Activated CD8-positive, alpha-beta memory T cell treated with anti-CD3 and anti-CD28 coated beads for 36 hours (primary cell): ENCODE measurements at regions not wholly inside any gene's neighbourhood (a gene's known extent, or its start where the extent isn't known, plus 50 kb on each side); places are given as distances from the start of the nearest gene placed in this dataset.
"Not testable (repeated sequence)": the region's sequence is repeated elsewhere in the genome, so short reads cannot be mapped to it uniquely, and the experiment has no call there.

Source experiments
- CTCF ChIA-PET: fragments of 350-600 bp; sonication (Branson Sonifier 250); formaldehyde crosslinking; loops from one replicate; lab custom pipeline; 2021; ENCODE audit warnings: antibody characterized with exemption; lab: Charles Lee
- POLR2A ChIA-PET: fragments of 350-600 bp; sonication (Branson Sonifier 250); formaldehyde crosslinking; loops from one replicate; lab custom pipeline; 2021; ENCODE audit warnings: antibody characterized with exemption; lab: Charles Lee

DNA sequence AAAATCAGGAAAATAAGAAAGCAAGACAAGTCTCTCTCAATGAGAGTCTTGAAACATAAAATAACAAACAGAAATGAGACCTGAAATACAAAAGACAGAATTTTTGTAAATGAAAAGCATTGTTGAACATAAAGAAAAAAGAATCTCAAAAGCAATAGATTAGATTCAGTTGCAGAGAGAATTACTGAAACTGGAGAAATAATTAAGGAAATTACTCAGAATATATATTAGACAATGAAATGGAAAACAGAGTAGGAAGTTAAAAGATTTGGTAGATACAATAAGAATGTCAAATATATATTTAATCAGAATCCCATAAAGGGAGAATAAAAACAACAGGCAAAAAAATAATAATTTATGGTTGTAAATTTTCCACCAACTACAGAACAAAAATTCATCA is 308.3 kb downstream of the CRPPA start:
- CTCF ChIA-PET = no interaction called here
- POLR2A ChIA-PET = no interaction called here

- CTCF ChIA-PET = no interaction called here
- POLR2A ChIA-PET = no interaction called here
Measured at GRCh38 chr7:16106869-16107268, 314.5 kb downstream of the CRPPA start.

- ChIA-PET CTCF (no interaction called here), POLR2A (no interaction called here)
Measured at GRCh38 chr7:16106300-16106699, 315.0 kb downstream of the CRPPA start.

DNA sequence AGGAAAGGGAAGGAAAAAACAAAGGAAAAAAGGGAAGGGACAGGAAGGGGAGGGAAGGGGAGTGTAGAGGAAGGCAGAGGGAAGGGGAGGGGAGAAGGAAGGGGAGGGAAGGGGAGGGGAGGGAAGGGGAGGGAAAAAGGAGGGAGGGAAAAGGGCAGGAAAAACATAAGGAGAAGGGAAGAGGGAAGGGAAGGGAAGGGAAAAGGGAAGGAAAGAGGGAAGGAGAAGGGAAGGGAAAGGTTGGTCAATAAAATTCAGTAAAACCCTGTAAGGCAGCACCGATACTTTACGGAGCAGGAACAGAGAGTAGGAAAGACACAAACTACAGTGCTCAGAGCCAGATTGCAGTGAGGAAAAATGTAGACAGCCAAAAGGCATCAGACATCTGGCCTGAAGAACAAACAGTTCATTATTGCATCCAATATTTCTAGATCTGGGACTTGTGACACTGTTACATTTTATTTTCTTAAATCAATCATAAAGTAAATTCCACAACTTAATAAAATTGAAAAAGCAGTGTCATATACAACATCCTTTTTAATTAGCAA is 322.0 kb downstream of the CRPPA start:
- CTCF ChIA-PET = no interaction called here
- POLR2A ChIA-PET = no interaction called here

GRCh38 chr7:16098585-16099179 is 322.7 kb downstream of the CRPPA start:
- ChIA-PET POLR2A (no interaction called here), CTCF (no interaction called here)

GRCh38 chr7:16098058-16098457 is 323.3 kb downstream of the CRPPA start:
- ChIA-PET POLR2A (no interaction called here), CTCF (no interaction called here)

- ChIA-PET CTCF (no interaction called here), POLR2A (no interaction called here)
Measured at GRCh38 chr7:16095171-16095950, 326.0 kb downstream of the CRPPA start.

DNA sequence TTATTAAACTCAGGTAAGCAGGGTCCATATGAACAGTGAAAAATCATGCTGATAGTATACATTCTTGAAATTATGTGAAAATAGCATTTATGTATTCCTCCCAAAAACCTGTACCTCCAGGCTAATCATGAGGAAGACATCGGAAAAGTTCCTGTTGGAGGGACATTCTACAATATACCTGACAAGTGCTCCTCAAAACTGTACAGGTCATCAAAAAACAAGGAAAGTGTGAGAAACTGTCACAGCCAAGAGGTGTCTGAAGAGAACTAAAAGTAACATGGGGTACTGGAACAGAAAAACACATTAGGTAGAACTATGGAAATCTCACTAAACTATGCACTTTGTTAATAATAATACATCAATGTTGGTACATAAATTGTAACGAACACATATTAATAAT is 326.7 kb downstream of the CRPPA start:
- CTCF ChIA-PET = no interaction called here

DNA sequence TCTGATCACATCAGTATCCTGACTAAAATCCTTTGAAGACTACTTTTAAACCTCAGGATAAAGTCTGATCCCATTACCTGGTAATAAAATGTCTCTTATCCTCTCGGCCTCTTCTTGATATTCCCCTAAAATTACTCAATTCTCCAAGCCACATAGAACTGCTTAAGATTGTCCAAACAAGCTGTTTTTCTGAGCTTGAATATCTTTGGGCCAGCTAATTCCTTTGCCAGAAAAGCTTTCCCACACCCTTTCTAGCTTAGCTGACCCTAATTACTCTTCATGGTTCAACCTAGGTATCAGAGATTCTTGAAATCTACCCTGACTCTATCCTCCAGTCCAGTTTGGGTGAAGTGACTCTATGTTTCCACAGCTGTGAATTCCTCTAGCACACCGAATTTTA is 328.6 kb downstream of the CRPPA start:
- ChIA-PET CTCF (no interaction called here), POLR2A (no interaction called here)

More for the DNA sequence above, 326.7 kb downstream of the CRPPA start:
- POLR2A ChIA-PET = no interaction called here

GRCh38 chr7:16091701-16092310 is 329.5 kb downstream of the CRPPA start:
- CTCF ChIA-PET = no interaction called here

GRCh38 chr7:16089801-16090200 is 331.5 kb downstream of the CRPPA start:
- ChIA-PET CTCF (no interaction called here), POLR2A (no interaction called here)

More at GRCh38 chr7:16091701-16092310, 329.5 kb downstream of the CRPPA start:
- POLR2A ChIA-PET = no interaction called here

DNA sequence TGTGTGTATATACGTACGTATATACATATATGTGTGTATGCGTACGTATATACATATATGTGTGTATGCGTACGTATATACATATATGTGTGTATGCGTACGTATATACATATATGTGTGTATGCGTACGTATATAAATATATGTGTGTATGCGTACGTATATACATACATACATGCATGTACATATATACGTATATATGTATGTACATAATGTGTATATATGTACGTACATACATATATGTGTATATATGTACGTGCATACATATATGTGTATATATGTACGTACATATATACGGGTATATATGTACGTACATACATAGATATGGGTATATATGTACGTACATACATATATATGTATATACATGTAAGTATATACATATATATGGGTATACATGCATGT is 332.1 kb downstream of the CRPPA start:
- ChIA-PET CTCF (no interaction called here), POLR2A (no interaction called here)

DNA sequence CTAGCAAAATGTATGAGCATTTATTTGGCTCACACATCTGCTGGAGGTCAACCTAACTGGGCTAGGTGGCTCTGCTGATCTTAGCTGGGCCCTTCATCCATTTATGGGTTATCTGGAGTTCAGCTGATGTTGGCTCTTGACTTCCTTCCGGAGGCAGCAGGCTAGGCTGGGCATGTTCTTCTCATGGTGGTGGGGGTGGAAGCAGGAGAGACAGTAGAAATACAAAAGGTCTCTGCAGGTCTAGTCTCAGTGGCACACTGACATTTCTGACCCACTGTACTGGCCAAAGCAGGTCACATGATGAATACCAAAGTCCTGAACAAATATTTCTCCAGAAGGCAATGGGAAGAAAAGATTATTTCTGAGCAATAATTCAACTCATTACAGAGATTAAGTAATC is 334.6 kb downstream of the CRPPA start:
- ChIA-PET CTCF (no interaction called here), POLR2A (no interaction called here)

DNA sequence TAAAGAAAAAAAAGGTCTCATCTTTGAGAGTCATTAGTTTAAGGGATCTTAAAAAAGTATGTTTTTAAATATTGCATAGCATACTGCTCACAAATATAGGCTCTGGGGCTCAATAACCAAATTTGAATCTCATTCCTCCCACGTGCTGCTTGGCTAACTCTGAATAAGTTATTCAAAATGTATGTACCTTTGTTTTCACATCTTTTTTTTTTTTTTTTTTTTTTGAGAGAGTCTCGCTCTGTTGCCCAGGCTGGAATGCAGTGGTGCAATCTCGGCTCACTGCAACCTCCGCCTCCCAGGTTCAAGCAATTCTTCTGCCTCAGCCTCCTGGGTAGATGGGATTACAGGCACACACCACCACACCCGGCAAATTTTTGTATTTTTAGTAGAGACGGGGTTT is 335.6 kb downstream of the CRPPA start:
- CTCF ChIA-PET, POLR2A ChIA-PET: not testable (repeated sequence)

DNA sequence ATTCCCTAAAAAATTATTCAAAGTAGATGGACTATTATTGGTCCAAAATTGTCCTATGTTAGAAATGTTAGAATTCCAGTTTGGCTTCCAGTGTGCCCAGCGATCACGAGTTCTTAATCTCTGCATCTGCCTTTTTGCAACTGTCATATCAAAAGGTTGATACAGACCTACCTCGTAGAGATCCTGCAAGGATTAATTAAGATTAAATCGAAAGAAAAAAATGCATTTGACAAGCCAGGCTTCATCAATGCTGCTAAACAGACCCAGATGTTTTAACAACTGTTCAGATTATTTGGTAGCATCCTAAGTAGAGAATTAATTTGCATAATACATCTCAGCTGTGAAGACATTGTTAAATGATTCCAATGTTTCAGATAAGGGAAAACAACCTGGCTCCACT is 336.5 kb downstream of the CRPPA start:
- ChIA-PET CTCF (no interaction called here), POLR2A (no interaction called here)

DNA sequence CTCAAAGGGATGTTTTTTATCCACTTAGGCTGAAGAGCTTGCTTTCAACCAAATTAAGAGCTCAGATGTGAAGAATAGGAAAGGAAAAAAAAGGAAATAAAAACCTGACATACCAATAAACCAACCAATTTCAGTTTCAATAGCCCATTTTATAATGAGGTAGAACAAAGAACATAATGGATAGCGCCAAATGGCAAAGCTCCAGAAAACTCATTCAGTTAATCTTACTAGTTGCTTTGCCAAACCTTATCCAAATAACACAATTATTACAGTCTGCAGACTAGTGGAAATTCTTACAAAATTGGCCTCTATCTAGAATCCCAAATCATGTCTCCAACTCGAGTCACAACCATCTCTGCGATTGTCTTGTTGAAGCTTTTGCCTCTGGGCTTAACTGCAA is 337.0 kb downstream of the CRPPA start:
- ChIA-PET CTCF (no interaction called here), POLR2A (no interaction called here)

- ChIA-PET CTCF (no interaction called here), POLR2A (no interaction called here)
Measured at GRCh38 chr7:16083931-16084330, 337.4 kb downstream of the CRPPA start.

DNA sequence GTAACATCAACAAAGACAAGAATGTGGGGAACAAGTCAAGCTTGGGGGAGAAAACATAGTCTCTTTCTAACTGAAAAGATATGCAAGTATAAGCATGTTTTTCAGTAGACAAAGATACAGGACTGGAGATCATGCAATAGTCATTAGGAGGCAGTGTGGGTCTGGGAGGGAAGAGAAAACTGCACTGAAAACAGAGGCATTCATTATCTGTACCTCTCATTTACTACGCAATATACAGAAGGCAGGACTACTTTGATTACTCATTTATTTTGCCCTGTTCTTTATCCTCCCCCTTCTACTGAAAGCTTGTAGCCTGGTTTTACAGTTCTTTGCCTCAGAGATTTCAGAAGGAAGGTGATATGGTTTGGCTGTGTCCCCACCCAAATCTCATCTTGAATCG is 341.2 kb downstream of the CRPPA start:
- ChIA-PET CTCF (no interaction called here), POLR2A (no interaction called here)

- POLR2A ChIA-PET = no interaction called here
- CTCF ChIA-PET = no interaction called here
Measured at GRCh38 chr7:16079723-16080122, 341.6 kb downstream of the CRPPA start.

GRCh38 chr7:16078076-16078952 is 343.0 kb downstream of the CRPPA start:
- CTCF ChIA-PET = interaction anchor here (0.6 to 0.8 kb wide), 2 partner anchors 486 to 542 kb away, joined by 4 read pairs; no protein-coding TSS in a partner anchor
- POLR2A ChIA-PET = no interaction called here
